ENCODE measurements at regions not wholly inside any gene's neighbourhood (a gene's known extent, or its start where the extent isn't known, plus 50 kb on each side); places are given as distances from the start of the nearest gene placed in this dataset.
"Not testable (repeated sequence)": the region's sequence is repeated elsewhere in the genome, so short reads cannot be mapped to it uniquely, and the experiment has no call there.

GRCh38 chr7:131940621-131941165, 384.3 kb upstream of the PODXL start:
- in situ Hi-C loops (cut with HindIII; ENCODE audit: low sequenced_read_pairs) = no loop called here

GRCh38 chr7:131938788-131939187, 382.4 kb upstream of the PODXL start:
- in situ Hi-C loops (cut with HindIII; ENCODE audit: low sequenced_read_pairs) = not testable (repeated sequence)

DNA sequence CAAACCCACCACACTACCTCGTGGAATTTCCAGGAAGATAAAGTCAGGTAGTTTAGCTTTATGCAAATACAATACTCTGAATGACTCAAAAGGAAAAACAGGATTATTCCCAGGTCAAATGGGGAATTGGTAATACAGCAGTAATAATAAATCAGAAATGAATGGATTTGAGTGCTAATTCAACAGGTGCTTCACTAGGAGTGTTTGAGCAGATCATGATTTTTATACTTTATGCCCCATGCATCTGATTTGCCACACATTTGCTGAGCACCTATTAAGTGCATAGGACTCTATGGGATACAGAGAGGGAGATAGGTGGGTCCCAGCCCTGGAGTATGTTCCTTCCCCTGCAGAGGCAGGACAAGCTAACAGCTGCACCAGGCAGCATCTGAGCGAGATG, 381.4 kb upstream of the PODXL start:
- in situ Hi-C loops (cut with HindIII; ENCODE audit: low sequenced_read_pairs) = no loop called here

DNA sequence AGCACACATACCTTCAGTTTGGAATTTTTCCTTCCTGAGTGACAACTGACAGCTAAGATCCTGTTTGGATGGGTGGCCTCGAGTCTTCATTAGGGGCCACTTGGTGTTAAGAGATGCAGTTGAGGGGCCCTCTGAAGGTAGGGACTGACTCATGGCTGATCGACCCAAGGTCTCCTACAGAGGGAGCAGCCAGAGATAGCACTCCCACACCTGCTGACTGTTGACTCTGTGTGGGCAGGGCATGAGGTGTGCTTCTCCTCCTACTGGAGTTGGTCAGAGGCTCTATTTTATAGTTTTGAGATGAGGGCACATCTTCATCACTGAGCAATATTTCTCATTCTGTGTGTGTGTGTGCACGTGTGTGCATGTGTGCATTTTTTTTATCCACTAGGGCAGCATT, 378.8 kb upstream of the PODXL start:
- in situ Hi-C loops (cut with HindIII; ENCODE audit: low sequenced_read_pairs) = no loop called here

DNA sequence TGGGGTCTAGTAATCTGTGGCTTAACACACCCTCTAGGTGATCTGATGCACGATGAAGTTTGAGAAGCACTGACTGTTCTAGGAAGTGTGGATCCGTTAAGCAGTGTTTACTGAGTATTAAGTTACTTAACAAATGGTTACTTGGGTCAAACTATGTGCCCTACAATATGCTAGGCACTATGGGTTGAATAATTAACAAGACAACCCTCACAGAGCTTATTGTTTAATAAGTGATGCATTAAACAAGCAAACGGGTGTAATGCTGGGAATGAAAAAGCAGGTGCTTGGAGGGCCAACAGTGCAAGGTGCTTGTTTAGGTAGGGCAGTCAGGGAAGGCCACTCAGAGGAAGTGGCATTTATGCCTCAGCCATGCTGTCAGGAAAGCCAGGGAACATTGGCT, 378.0 kb upstream of the PODXL start:
- in situ Hi-C loops (cut with HindIII; ENCODE audit: low sequenced_read_pairs) = no loop called here

GRCh38 chr7:131933751-131934289, 377.4 kb upstream of the PODXL start:
- in situ Hi-C loops (cut with HindIII; ENCODE audit: low sequenced_read_pairs) = no loop called here

DNA sequence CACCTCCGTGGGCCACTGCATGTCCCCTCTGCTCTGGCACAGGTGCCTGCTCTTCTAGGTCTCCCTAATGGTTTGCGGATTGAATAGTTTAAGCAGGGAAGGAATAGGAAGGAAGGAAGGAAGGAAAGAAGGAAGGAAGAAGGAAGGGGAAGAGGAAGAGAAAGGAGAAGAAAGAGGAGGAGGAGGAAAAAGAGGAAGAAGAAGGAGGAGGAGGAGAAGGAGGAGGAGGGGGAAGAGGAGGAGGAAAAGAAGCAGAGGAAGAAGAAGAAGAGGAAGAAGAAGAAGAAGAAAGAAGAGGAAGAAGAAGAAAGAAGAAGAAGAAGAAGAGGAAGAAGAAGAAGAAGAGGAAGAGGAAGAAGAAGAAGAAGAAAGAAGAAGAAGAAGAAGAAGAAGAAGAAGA, 376.8 kb upstream of the PODXL start:
- in situ Hi-C loops (cut with HindIII; ENCODE audit: low sequenced_read_pairs) = not testable (repeated sequence)

- in situ Hi-C loops (cut with HindIII; ENCODE audit: low sequenced_read_pairs) = no loop called here
These were observed 375.8 kb upstream of the PODXL start for GRCh38 chr7:131932271-131932670.

- in situ Hi-C loops (cut with HindIII; ENCODE audit: low sequenced_read_pairs) = no loop called here
These were observed 374.9 kb upstream of the PODXL start for GRCh38 chr7:131931370-131931769.

DNA sequence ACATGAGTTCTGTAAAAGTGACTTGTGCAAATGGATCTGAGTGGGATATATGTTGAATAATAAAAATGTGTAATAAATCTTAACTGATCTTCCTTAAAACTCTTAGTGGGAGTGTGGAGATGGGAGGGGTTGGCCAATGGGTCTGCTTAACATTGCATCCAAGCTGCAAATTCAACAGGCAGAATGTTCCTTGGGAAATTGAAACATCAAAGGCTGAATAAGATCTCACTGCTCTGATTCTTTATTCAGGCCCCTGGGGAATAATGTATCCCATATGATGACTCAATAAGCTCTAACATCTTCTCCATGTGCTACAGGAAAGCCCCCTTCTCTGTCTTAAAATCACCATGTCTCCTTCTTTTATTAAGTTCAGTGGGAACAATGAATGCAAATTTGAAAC, 373.2 kb upstream of the PODXL start:
- in situ Hi-C loops (cut with HindIII; ENCODE audit: low sequenced_read_pairs) = no loop called here

DNA sequence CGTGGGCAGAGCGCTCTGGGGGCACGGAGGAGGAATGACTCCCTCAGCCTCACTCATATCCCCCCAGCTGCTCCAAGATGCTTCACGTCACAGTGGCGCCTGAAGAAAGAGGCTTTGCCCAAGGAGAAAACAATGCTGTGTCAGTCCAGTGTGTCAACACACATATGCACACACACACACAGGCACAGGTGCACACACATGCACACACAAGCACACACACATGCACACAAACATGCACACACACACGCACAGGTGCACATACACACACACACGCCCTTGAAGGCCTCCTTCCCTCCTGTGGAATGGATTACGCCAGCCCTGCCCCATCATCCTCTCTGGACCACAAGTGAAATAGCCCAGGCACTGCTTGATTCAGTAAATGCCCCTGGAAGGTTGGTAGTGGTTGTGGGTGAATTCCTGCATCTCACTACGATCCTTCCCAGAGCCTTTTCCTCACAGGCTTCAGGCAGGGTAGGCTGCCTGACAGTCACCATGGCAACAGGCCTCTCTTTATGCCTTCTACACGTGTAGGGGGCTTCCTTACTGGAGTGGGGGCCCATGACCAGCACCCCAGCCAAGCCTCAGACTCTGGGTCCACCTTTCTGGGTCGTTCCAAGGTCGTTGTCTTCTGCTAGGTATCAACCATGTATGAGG, 371.5 kb upstream of the PODXL start:
- in situ Hi-C loops (cut with HindIII; ENCODE audit: low sequenced_read_pairs) = no loop called here

GRCh38 chr7:131925636-131926035, 369.2 kb upstream of the PODXL start:
- in situ Hi-C loops (cut with HindIII; ENCODE audit: low sequenced_read_pairs) = no loop called here

DNA sequence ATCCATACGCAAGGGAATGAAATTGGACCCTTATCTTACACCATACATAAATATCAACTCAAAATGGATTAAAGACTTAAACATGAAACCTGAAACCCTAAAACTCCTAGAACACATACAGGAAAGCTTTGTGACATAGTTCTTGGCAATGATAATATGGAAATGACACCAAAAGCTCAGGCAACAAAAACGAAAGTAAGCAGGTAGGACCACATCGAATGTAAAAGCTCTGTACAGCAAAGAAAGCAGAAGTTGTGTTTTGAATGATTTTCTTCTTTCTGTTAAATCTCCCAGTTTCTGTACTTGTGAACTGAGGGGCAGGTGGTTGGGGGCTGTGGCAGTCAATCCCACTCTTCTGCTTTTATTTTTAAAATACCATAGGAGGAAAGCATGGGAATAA, 368.4 kb upstream of the PODXL start:
- in situ Hi-C loops (cut with HindIII; ENCODE audit: low sequenced_read_pairs) = no loop called here

DNA sequence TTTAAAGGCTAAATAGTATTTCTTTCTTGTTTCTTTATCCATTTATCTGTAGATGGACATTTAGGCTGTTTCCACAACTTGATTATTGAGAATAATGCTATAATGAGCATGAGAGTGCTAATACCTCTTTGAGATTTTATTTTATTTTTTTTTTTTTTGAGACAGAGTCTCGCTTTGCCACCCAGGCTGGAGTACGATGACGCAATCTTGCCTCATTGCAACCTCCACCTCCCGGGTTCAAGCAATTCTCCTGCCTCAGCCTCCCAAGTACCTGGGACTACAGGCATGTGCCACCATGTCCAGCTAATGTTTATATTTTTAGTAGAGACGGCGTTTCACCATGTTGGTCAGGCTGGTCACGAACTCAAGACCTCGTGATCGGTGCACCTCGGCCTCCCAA, 366.5 kb upstream of the PODXL start:
- in situ Hi-C loops (cut with HindIII; ENCODE audit: low sequenced_read_pairs) = not testable (repeated sequence)

GRCh38 chr7:131921016-131921415, 364.6 kb upstream of the PODXL start:
- in situ Hi-C loops (cut with HindIII; ENCODE audit: low sequenced_read_pairs) = no loop called here

DNA sequence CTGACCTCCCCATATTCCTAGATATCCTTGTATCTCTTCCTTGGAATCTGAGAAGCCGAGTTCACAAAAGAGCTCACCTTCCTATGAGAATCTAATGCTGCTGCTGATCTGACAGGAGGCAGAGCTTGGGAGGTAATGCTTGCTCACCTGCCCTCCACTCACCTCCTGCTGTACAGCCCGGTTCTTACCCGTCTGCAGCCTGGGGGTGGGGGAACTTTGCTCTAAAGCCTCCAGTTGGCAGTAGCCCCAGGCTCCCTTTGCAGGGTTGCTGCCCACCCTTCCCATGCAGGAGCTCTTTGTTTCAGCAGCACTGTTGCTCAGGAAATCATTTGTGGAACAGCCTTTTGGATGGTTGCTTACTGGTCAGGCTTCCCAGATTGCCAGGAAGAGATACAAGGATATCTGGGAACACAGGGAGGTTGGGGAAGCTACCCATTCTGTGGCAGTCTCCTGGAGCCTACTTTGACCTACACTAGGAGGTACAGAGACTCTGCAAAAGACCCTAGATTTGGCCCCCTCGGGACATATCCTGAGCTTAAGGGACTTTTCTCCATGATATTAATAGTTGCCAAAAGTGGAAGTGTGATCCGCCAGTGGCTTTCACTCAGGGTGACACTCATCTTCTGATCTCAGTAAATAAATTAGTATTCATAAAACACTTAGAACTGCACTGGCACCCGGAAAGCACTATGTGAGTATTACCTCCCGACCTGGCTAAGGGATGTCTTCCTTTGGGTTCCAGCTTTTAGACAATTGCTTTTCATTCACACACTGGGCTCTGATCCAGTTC, 363.7 kb upstream of the PODXL start:
- in situ Hi-C loops (cut with HindIII; ENCODE audit: low sequenced_read_pairs) = no loop called here

DNA sequence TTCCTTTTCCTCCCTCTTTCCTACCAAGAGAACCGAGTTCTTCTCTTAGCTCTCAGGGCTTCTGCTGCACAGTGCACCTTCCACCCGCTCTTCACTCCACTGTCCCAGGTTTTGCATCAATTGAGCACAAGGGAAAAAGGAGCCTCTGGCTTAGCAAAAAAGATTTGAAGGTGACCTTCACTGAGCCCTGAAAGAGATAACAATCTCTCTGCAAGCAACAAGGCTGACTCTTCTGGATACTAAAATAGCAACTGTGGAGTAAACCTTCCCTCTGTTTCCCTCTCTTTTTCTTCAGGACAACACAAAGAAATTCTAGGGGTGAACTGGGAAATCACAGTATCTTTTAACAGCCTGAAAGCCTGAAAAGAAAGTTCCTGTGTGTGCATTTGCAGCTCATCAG, 354.7 kb upstream of the PODXL start:
- in situ Hi-C loops (cut with HindIII; ENCODE audit: low sequenced_read_pairs) = no loop called here

DNA sequence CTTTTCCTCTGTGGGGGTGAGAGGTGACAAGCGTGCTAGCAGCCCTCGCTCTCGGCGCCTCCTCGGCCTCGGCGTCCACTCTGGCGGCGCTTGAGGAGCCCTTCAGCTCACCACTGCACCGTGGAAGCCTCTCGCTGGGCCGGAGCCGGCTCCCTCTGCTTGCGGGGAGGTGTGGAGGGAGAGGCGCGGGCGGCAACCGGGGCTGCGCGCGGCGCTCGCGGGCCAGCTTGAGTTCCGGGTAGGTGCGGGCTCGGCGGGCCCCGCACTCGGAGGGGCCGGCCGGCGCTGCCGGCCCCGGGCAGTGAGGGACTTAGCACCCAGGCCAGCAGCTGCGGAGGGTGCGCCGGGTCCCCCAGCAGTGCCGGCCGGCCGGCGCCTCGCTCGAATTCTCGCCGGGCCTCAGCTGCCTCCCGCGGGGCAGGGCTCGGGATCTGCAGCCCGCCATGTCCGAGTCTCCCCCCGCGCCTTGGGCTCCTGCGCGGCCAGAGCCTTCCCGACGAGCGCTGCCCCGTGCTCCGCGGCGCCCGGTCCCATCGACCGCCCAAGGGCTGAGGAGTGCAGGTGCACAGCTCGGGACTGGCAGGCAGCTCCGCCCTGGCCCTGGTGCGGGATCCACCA, 352.8 kb upstream of the PODXL start:
- in situ Hi-C loops (cut with HindIII; ENCODE audit: low sequenced_read_pairs) = no loop called here

DNA sequence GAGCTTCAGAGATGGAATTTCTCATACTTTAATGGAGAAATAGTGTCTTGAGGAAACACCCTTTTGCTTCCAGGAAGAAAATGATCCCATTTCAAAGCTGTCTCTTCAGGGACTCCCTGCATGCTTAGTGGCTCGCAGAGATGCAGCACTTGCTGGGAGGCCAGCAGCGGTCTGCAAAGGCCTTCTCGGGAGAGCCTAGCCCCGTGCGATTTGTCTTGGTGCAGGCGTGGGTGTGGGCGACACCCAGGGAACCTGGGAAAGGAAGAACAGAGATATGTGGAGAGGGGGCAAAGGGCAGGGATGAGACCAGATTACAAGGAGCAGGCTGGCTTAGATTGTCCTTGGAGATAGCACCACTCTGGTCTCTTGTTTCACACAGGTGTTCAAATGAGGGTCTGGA, 352.3 kb upstream of the PODXL start:
- in situ Hi-C loops (cut with HindIII; ENCODE audit: low sequenced_read_pairs) = no loop called here

- in situ Hi-C loops (cut with HindIII; ENCODE audit: low sequenced_read_pairs) = no loop called here
These were observed 349.1 kb upstream of the PODXL start for GRCh38 chr7:131905471-131905973.

DNA sequence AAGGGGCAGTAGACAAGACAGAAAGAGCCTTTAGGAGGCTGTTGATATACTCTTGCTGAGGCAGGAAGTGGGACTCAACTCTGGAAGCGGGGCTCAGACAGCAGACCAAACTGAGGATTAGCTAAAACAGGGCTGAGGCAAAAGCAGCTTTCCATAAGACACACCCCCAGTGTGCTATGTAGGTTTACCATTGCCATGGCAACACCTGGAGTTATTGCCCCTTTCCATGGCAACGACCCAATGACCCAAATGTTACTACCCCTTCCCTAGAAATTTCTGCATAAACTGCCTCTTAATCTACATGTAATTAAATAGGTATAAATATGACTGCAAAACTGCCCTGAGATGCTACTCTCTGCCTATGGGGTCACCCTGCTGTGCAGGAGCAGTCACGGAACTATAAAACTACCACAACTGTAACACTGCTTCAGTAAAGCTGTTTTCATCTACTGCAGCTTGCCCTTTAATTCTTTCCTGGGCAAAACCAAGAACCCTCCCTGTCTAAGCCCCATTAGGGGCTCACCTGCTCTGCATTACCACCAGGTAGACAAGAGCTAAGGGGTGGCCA, 348.4 kb upstream of the PODXL start:
- in situ Hi-C loops (cut with HindIII; ENCODE audit: low sequenced_read_pairs) = no loop called here
